ENCODE measurements at regions not wholly inside any gene's neighbourhood (a gene's known extent, or its start where the extent isn't known, plus 50 kb on each side); places are given as distances from the start of the nearest gene placed in this dataset.

- Histone ChIP-seq H3K27me3 (no peaks in the 10 kb centered on the region), H3K27ac (no peak overlapping the region), H3K4me3 (no peak overlapping the region), H3K4me1 (peaks cover 0 to 3% of the 10 kb centered on the region in 2 donors), H3K36me3 (no peaks in the 10 kb centered on the region), H3K9me3 (no peaks in the 10 kb centered on the region)
- in situ Hi-C loops (cut with MboI; ENCODE audit: low sequenced_read_pairs in 4 of 4): loop anchor here (10.0 to 25.0 kb wide), 4 partner anchors 298 to 486 kb away; no protein-coding TSS in a partner anchor
- intact Hi-C loops (cut with DNase I; ENCODE audit: low total_unique reads): loop anchor here (2.0 kb wide), 1 partner anchor 310 kb away; no protein-coding TSS in a partner anchor
- TF ChIP-seq, protein P1, sequence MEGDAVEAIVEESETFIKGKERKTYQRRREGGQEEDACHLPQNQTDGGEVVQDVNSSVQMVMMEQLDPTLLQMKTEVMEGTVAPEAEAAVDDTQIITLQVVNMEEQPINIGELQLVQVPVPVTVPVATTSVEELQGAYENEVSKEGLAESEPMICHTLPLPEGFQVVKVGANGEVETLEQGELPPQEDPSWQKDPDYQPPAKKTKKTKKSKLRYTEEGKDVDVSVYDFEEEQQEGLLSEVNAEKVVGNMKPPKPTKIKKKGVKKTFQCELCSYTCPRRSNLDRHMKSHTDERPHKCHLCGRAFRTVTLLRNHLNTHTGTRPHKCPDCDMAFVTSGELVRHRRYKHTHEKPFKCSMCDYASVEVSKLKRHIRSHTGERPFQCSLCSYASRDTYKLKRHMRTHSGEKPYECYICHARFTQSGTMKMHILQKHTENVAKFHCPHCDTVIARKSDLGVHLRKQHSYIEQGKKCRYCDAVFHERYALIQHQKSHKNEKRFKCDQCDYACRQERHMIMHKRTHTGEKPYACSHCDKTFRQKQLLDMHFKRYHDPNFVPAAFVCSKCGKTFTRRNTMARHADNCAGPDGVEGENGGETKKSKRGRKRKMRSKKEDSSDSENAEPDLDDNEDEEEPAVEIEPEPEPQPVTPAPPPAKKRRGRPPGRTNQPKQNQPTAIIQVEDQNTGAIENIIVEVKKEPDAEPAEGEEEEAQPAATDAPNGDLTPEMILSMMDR (IDR thresholded peaks at IDR 0.05 in 4 of 5, conservative IDR thresholded peaks at IDR 0.05 in 1 of 5): peak in 4 of 5 experiments; percentile 38 to 67 (median 50)
- no peak for TF ChIP-seq POLR2A (IDR thresholded peaks at IDR 0.05)
- DNase-seq (no peak), ATAC-seq (no peak)
Measured at GRCh38 chr7:86926732-86927131, 132.7 kb downstream of the ELAPOR2 start.

DNA sequence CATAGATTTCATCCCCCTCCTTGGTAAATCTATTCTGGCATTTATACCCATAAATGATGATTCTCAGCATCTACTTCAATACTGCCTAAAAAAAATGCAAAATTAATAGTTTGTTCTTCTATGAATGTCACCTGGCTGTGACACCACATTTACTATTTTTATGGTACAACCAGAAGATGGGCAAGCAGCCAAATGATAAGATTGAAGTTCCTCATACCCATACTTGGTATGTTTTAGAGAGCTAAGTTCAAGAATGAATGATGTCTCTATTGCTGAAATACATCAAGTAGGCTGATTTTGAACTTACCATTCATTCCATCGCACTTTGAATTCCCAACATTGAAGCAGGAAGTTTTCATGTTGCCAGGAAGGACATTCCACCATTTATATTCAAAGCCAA, 134.2 kb downstream of the ELAPOR2 start:
- H3K4me1 ChIP-seq: no peaks in the 10 kb centered on the region
- H3K27ac ChIP-seq: no peak overlapping the region
- H3K36me3 ChIP-seq: no peaks in the 10 kb centered on the region
- no peaks in the 10 kb centered on the region for H3K27me3 ChIP-seq
- intact Hi-C loops (cut with DNase I; ENCODE audit: low total_unique reads) (no loop called here), in situ Hi-C loops (cut with MboI; ENCODE audit: low sequenced_read_pairs in 4 of 4) (loop anchor here (10.0 to 25.0 kb wide), 4 partner anchors 300 to 487 kb away; no protein-coding TSS in a partner anchor)
- ATAC-seq: no peak
- H3K4me3 ChIP-seq: no peak overlapping the region
- no peaks in the 10 kb centered on the region for H3K9me3 ChIP-seq
- DNase-seq: no peak
- TF ChIP-seq, protein P1 (IDR thresholded peaks at IDR 0.05 in 4 of 5, conservative IDR thresholded peaks at IDR 0.05 in 1 of 5): no peak
- no peak for TF ChIP-seq POLR2A (IDR thresholded peaks at IDR 0.05)

DNA sequence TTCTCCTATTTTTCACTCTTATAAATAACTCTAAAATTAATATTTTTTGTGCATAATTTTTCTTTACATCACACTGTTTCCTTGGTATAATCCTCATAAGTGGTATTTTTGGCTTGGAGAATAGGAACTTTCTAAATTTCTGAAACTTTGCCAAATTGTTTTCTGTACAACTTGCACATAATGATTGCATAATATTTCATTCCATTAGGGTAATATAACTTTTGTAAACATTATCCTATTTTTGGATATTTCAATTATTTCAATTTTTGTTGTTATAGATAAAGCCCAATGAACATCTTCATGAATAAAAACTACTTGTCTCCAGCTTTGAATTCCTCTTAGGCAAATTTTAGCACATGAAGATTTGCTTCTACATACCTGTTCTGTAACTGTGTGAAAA, 135.9 kb downstream of the ELAPOR2 start:
- intact Hi-C loops (cut with DNase I; ENCODE audit: low total_unique reads): no loop called here
- no peaks in the 10 kb centered on the region for H3K4me1 ChIP-seq
- in situ Hi-C loops (cut with MboI; ENCODE audit: low sequenced_read_pairs in 4 of 4): loop anchor here in 2 of 4 donors (10.0 kb wide), 2 partner anchors 301 to 311 kb away; no protein-coding TSS in a partner anchor
- no peaks in the 10 kb centered on the region for H3K9me3 ChIP-seq
- H3K36me3 ChIP-seq: no peaks in the 10 kb centered on the region
- DNase-seq: no peak
- H3K4me3 ChIP-seq: no peak overlapping the region
- ATAC-seq: no peak
- H3K27ac ChIP-seq: no peak overlapping the region
- no peaks in the 10 kb centered on the region for H3K27me3 ChIP-seq
- TF ChIP-seq, protein P1 (IDR thresholded peaks at IDR 0.05 in 4 of 5, conservative IDR thresholded peaks at IDR 0.05 in 1 of 5): no peak
- TF ChIP-seq POLR2A (IDR thresholded peaks at IDR 0.05): no peak

GRCh38 chr7:86920154-86920553, 139.3 kb downstream of the ELAPOR2 start:
- Histone ChIP-seq H3K27me3 (no peaks in the 10 kb centered on the region), H3K9me3 (no peaks in the 10 kb centered on the region), H3K4me3 (no peak overlapping the region), H3K27ac (no peak overlapping the region), H3K4me1 (no peaks in the 10 kb centered on the region), H3K36me3 (no peaks in the 10 kb centered on the region)
- intact Hi-C loops (cut with DNase I; ENCODE audit: low total_unique reads): no loop called here
- no peak for TF ChIP-seq POLR2A (IDR thresholded peaks at IDR 0.05)
- TF ChIP-seq, protein P1 (IDR thresholded peaks at IDR 0.05 in 4 of 5, conservative IDR thresholded peaks at IDR 0.05 in 1 of 5): no peak
- ATAC-seq: no peak
- no peak for DNase-seq
- in situ Hi-C loops (cut with MboI; ENCODE audit: low sequenced_read_pairs in 4 of 4): loop anchor here in 2 of 4 donors (10.0 kb wide), 2 partner anchors 305 to 315 kb away; no protein-coding TSS in a partner anchor

- H3K4me1 ChIP-seq: no peaks in the 10 kb centered on the region
- DNase-seq (no peak), ATAC-seq (no peak)
- no peaks in the 10 kb centered on the region for H3K27me3 ChIP-seq
- TF ChIP-seq, protein P1 (IDR thresholded peaks at IDR 0.05 in 4 of 5, conservative IDR thresholded peaks at IDR 0.05 in 1 of 5): no peak
- no peak for TF ChIP-seq POLR2A (IDR thresholded peaks at IDR 0.05)
- H3K9me3 ChIP-seq: no peaks in the 10 kb centered on the region
- in situ Hi-C loops (cut with MboI; ENCODE audit: low sequenced_read_pairs in 4 of 4) (no loop called here), intact Hi-C loops (cut with DNase I; ENCODE audit: low total_unique reads) (no loop called here)
- no peak overlapping the region for H3K4me3 ChIP-seq
- H3K27ac ChIP-seq: no peak overlapping the region
- no peaks in the 10 kb centered on the region for H3K36me3 ChIP-seq
Measured at GRCh38 chr7:86918245-86918644, 141.2 kb downstream of the ELAPOR2 start.
